ENCODE measurements at regions not wholly inside any gene's neighbourhood (a gene's known extent, or its start where the extent isn't known, plus 50 kb on each side); places are given as distances from the start of the nearest gene placed in this dataset.
"Not testable (repeated sequence)": the region's sequence is repeated elsewhere in the genome, so short reads cannot be mapped to it uniquely, and the experiment has no call there.

- DNase-seq (ENCODE audit: low read depth in 3 of 3) = no peak
These were observed 350.8 kb upstream of the C16orf82 start for GRCh38 chr16:26715969-26716368.

- no peak for DNase-seq (ENCODE audit: low read depth in 3 of 3)
These were observed 348.9 kb upstream of the C16orf82 start for GRCh38 chr16:26717826-26718225.

GRCh38 chr16:26721290-26721689 lies 345.4 kb upstream of the C16orf82 start:
- no peak for DNase-seq (ENCODE audit: low read depth in 3 of 3)

DNA sequence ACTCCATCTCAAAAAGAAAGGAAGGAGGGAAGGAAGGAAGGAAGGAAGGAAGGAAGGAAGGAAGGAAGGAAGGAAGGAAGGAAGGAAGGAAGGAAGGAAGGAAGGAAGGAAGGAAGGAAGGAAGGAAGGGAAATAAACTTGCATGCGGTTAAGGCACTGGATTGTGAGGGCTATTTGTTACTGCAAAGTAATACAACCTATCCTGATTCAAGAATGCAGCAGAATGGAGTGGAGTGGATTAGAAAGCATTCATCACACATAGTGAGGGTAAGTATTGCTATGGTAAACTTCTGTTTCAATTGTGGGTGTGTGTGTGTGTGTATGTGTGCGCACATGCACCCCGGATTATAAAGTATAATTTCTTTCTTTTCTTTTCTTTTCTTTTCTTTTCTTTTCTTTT lies 344.8 kb upstream of the C16orf82 start:
- not testable (repeated sequence) for DNase-seq (ENCODE audit: low read depth in 3 of 3)

GRCh38 chr16:26724189-26724588 lies 342.5 kb upstream of the C16orf82 start:
- DNase-seq (ENCODE audit: low read depth in 3 of 3) = no peak

- no peak for DNase-seq (ENCODE audit: low read depth in 3 of 3)
These were observed 338.9 kb upstream of the C16orf82 start for GRCh38 chr16:26727848-26728247.

DNA sequence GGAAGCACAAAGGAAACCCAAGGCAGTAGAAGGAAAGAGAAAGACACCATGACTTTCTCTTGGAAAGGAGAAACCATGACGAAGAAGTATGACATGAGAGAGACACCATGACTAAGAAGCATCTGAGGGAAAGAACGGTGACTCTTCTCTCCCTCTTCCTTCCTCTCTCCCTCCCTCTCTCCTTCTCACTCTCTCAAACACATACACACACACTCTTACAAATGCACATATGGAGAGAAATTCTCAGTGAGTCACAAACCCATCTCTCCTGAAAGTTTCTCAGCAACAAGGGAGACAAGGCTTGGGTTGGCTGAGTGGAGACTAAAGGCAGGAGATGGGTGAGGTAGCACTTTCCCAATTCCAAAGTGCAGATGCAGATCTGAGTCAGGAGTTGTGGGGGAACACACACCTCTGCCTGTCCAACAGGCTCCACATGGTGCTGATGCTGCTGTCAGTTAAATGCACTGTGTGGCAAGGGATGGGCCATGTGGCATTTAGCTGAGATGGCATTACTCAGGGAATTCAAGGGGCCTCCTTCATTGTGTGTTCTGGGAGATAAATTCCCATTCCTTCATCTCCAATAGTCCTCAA lies 336.7 kb upstream of the C16orf82 start:
- no peak for DNase-seq (ENCODE audit: low read depth in 3 of 3)

- no peak for DNase-seq (ENCODE audit: low read depth in 3 of 3)
These were observed 335.0 kb upstream of the C16orf82 start for GRCh38 chr16:26731729-26732128.

- no peak for DNase-seq (ENCODE audit: low read depth in 3 of 3)
These were observed 333.0 kb upstream of the C16orf82 start for GRCh38 chr16:26733710-26734109.

DNA sequence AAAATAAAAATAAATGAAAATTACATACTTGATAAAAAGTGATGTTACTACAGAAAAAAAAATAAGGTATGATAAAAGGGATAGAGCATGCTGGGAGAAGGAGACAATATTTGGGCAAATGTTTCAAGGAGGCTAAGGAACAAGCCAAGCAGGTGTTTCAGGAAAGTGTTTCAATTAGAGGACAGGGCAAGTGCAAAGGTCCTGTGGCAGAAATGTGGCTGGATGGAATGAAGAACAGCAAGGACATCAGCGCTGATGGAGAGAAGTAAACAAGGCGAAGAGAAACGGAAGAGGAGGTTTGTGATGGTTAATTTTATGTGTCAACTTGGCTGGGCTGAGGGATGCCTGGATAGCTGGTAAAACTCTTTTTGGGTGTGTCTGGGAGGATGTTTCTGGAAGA lies 331.2 kb upstream of the C16orf82 start:
- no peak for DNase-seq (ENCODE audit: low read depth in 3 of 3)

DNA sequence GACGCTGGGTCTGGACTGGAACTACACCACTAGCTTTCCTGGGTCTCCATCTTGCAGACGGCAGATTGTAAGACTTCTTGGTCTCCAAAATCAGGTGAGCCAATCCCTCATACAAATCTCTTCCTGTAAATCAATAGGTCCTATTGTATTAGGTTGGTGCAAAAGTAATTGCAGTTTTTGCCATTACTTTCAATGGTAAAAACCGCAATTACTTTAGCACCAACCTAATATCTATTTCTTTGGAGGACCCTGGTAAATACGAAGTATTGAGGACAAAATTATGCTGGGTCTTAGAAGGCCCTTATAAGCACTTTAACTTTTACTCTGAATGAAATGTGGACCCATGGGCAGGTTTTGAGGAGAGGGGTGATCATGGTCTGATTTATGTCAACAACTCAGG lies 330.6 kb upstream of the C16orf82 start:
- no peak for DNase-seq (ENCODE audit: low read depth in 3 of 3)

DNA sequence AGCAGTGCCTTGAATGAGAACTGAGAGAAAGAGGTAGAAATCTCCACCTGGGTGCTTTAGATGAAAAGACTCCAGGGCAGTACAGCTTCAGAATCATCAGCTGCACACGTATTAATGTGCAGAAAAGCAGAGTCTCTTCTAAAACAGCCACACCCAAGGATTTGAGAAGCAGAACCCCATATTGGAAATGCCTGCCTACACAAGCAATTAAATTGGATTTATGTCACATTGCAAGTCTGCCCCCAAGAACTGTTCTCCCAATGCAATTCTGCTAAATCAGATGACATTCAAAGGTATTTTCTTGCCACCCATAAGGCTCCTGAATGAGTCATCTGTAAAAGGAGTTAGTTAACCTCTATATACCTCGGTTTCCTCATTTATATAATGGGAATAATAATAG lies 326.0 kb upstream of the C16orf82 start:
- DNase-seq (ENCODE audit: low read depth in 3 of 3) = no peak

DNA sequence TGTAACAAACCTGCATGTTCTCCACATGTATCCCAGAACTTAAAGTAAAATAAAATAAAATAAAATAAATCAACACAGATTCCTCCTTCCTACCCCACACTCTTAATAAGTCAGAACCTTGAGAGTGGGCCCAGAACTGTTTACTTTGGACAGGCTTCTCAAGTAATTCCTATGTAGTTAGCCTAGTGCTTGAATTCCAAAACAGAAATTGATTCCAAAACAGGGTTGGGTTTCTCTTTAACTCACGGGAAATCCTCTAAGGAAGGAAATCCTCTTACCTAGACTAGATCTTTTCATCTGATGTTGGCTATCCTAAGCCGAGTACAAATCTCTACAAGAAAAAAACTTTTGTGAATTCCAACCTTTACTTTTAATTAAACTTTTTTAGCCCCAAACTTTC lies 324.7 kb upstream of the C16orf82 start:
- no peak for DNase-seq (ENCODE audit: low read depth in 3 of 3)

DNA sequence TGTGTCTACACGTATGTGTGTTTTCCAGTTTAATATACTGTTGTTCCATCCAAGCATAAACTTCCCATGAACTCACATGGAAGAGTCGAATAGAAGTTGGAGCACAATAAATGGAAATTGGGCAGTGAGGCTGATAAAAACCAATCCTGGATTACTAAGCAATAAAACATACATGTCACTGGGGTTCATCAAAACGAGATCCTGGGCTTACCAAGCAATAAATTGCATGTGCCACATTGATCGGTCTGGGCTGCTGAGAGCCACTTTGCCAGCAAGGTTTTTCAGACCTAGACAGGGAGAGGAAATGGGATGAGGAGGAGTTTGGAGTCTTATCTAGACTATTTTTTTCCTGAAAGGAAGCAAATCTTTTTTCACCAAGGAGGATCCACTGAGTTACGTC lies 322.3 kb upstream of the C16orf82 start:
- DNase-seq (ENCODE audit: low read depth in 3 of 3) = no peak

DNA sequence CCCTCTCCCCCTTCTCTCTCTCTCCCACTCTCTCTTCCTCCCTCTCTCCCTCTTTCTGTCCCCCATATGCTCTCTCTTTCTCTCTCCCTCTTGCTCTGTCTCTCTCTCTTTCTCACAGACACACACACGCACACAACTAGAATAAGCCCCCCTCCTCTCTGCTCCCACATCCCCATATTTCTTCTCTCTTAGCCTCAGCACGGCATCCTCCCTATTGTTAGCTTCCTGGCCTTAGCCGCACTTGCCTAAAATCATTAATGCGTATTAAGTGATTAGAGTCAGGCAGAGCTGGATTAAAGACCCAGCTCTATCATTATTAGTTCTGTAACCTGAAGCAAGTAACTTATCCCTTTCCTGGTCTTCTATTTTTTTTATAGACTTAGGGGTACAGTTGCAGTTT lies 319.0 kb upstream of the C16orf82 start:
- DNase-seq (ENCODE audit: low read depth in 3 of 3) = no peak

GRCh38 chr16:26749072-26749471 lies 317.7 kb upstream of the C16orf82 start:
- no peak for DNase-seq (ENCODE audit: low read depth in 3 of 3)

DNA sequence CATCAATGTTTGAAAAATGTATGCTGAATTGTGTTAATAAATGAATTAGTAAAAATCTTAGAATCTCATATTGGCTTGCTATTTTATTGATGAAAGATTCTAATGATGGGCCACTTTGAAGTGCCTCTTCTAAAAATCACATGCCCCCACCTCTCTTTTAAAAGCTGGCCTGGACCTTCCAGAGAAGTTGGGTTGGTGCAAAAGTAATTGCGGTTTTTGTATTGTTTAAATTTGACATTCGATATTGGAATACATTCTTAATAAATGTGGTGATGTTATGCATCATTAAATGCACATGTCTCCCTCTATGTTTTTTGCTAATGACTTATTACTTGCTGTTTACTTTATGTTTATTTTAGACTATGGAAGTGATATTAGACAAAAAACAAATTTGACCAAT lies 314.6 kb upstream of the C16orf82 start:
- no peak for DNase-seq (ENCODE audit: low read depth in 3 of 3)

DNA sequence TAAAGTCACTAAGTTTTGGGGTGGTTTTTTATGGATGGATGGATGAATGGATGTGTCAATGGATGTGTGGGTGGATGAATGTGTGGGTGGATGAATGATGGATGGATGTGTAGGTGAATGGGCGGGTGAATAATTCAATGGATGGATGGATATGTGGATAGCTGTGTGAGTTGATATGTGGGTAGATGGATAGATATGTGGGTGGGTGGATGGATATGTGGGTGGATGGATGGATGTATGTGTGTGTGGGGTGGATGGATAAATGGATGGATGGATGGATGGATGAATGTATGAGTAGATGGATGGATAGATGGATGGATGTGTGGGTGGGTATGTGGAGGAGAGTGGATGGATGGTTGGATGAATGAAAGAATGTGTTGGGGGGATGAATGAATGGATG lies 310.1 kb upstream of the C16orf82 start:
- no peak for DNase-seq (ENCODE audit: low read depth in 3 of 3)

DNA sequence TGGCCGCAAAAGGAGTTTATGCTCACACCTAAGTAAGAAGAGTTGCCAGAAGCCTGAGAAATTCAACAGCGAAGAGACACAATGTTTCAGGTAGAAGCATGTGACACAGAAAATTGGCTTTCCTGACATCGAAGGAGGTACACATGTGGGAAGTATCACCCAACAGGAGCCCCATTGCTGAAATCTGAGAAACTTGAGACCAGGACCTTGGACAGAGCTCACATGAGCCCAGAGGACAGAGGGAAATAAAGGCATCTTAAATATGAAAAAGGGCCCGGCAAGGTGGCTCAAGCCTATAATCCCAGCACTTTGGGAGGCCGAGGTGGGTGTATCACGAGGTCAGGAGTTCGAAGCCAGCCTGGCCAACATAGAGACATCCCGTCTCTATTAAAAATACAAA lies 304.1 kb upstream of the C16orf82 start:
- DNase-seq (ENCODE audit: low read depth in 3 of 3) = no peak

DNA sequence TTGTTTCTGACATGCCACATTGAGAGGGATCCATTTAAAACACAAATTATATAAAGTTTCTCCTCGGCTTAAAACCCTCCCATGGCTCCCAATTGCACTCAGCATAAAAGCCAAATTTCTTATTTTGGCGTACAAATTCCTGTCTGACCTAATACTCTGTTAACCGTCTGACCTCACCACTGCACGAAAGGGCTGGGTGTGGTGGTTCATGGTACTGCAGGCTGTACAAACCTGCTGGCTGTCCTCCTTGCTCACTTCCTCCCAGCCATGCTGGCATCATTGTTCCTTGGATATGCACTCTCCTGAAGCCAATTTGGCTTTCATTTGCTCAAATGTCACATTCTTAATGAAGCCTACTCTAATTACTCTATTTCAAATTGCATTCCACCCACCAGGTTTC lies 301.6 kb upstream of the C16orf82 start:
- DNase-seq (ENCODE audit: low read depth in 3 of 3) = no peak

DNA sequence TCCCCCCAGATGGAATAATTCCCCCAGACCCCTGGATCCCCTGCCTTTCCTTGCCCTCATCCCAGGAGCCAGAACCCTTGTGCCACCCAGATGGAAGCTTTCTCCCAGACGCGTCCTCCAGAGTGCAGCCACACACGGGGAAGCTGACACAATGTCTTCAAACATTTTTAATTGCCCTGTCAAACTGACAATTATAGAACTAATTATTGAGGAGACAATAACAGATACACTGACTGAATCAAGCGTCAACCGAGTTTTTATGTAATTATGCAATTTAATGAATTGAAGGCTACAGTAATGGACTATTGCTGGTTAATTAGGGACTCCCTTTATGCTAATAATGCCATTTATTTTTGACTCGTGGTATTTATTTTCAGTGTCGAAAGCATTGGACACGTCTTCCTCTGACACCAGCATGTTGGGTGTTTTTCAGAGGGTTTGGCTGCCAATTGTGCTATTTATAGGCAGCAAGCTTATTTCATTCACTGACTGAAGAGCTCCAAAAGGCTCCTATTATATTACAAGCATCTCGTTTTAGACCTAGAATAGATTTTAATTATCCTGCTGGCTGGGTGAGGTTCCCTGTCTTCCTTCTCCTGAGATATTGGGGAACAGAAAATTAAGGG lies 298.2 kb upstream of the C16orf82 start:
- DNase-seq (ENCODE audit: low read depth in 3 of 3) = no peak

DNA sequence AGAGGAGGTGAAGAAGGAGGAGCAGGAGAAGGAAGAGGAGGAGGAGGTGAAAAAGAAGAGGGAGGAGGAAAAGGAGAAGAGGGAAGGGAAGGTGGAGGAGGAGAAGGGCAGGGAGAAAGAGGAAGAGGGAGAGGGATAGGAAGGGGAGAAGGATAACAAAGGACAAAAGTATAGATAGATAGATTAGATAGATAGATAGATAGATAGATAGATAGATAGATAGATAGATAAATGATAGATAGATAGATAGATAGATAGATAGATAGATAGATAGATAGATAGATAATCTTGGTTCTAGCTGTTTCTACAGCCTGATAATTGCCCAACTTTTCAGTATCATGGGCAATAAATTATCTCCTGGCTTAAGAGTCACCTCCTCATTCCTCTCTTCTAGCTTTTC lies 296.2 kb upstream of the C16orf82 start:
- DNase-seq (ENCODE audit: low read depth in 3 of 3) = no peak

DNA sequence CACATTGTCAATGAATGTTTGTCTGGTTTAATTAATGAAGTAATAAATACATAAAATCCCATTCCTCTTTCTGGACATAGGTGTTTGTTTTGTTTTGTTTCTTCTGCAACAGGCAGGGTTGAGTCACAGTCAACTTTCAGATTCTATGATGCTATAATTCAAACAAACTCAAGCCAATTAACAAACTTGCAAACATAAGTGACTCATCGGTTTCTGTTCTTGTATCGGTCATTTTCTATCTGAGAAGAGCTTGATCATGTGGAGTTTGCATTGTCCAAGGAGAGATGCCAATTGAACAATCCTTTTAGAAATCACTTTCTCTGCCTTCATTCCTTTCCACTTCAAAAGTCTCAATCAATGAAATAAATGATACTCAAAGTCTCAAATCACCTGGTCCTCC lies 294.2 kb upstream of the C16orf82 start:
- no peak for DNase-seq (ENCODE audit: low read depth in 3 of 3)

DNA sequence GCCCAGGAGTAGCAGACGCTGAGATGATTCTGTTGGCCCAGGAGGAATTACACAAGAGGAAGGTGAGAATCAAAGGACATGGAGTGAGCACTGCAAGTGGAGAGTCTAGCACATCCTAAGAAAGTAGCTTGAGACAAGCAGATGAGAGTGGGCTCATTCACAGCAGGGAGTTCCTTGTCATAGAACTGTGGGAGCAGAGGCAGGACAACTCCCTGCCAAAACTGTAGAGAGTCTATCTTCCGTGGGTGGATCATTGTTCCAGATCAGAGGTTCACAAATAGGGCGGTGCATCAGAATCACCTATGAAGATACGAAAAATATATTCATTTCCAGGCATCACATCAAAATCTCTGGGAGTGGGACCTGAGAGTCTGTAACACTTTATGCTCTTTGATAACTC lies 288.9 kb upstream of the C16orf82 start:
- DNase-seq (ENCODE audit: low read depth in 3 of 3) = no peak
